NCI-H345 (cell line): ENCODE measurements at regions not wholly inside any gene's neighbourhood (a gene's known extent, or its start where the extent isn't known, plus 50 kb on each side); places are given as distances from the start of the nearest gene placed in this dataset.

Experiments
- DNase-seq: peaks from one replicate; lab custom pipeline; 2025; lab: John Stamatoyannopoulos, UW

DNA sequence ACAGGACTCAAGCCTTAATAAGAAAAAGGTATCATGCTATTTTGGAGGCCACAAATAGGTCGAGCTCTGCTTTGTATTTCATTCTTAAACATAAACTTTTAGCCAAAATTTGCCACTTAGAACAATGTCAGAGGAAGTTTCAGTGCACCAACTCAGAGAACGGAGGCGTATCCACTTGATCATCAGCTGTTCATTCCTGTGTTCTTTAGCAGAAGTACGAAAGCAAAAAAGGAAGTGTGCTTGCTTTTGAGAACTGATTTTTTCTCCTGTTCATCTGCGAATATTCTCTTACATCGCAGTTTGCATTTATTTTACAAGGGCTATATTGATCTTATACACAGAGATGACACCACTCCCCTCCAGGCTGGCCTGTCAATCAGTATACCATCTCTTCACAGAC lies 188.6 kb upstream of the SOX5 start:
- no peak for DNase-seq

DNA sequence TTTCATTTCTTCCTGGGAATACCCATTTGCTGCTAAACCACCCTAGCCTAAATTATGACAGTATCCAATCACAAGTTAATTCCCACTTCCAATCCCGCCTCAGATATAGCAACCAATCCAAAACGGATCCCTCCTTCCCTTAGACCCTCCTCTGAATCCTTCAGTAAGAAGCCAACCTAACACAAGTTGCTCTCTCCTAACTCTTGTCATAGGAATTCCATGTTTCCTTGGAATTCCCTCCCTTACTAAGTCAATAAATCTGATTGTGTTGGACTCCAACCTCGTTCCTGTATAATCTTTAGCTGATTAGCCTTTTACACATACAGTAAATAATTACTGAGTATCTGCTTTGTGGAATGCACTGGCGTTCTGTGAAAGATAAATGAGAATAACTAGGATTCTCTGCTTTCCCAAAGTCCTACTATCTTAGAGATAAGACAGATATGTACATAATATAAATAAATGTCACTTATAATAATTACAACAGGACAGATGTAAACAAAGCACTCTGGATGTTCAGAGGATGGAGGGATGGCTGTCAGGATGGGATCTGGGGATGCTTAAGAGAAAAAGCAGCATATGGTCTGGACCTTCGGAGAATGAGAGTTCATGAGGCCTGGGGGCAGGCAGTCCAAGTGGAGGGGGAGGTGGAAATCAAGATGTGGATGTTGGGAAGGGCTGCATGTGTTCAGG lies 185.8 kb upstream of the SOX5 start:
- no peak for DNase-seq

- DNase-seq: no peak
Observed at GRCh38 chr12:24134092-24134491, 184.6 kb upstream of the SOX5 start.

GRCh38 chr12:24133384-24133783 lies 183.9 kb upstream of the SOX5 start:
- DNase-seq: no peak

DNA sequence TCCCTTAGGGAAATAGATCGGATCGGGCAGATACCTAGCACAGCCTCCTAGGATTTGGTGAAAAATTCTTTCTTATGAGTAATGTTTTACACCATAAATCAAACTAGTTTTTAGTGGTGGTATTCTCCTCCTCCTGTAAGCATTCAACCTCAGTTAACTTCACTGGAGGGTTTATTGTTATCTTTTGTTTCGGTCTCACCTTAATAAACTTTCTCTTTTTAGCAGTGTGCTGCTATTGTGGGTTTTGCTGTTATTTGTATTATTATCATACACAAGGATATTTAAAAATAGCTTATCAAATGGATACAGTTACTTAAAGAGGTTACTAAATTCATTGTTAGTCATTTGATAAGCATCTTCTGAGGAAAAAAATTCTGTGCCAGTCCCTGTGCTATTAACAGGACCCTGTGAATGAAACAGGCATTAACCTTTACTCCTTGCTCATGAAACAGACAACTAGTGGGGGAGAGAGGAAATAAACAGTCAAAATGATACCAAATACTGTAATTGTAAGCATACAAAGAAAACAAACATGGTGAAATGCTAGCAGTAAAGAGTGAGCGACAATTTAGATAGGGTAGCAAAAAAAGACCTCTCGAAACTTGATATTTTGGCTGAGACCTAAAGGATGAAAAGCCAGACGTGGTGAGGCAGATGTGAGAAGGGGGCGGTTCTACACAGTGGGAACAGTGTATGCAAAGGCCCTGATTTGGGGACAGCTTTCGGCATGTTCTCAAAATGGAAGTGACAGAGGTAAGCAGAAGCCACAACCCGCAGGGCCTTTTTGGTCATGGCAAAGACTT lies 178.7 kb upstream of the SOX5 start:
- DNase-seq: no peak

- no peak for DNase-seq
Observed at GRCh38 chr12:24125280-24125679, 175.8 kb upstream of the SOX5 start.

GRCh38 chr12:24121911-24122310 lies 172.4 kb upstream of the SOX5 start:
- DNase-seq: no peak

GRCh38 chr12:24118668-24119067 lies 169.2 kb upstream of the SOX5 start:
- no peak for DNase-seq

DNA sequence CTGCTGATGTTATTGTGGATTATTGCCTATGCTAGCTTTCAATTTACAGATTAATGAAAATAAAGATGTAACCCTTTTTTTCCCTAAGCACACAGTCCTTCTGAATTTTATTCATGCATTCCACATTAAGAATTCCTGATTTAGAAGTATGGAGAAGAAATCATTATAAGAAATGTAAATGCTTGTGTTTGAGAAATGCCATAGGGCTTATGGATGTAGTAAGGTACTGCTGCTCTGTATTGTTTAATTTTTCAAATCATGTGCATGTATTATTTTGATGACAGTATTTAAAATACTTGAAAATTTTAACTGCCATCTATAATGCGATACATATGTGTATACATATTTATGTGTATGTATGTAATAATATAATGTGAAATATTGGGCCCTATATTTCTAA lies 167.1 kb upstream of the SOX5 start:
- no peak for DNase-seq

DNA sequence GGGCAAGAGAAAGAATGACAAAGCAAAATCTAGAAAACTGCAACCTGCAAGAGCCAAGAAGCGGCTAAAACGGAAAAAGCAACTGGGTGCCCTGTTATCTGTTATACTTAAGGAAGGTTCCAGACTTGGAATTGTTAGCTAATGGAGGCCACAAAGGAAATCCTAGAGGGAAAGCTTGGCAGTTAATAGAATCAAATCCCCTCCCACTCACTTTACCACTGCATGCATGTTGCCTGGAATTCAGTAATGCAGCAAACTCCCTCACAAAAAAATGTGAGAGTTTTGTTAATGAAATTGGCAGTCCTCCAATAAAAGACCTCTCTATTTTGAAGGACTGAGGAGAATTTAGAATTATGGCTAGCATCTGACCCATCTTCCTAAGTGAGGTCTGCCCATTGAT lies 164.2 kb upstream of the SOX5 start:
- DNase-seq: no peak

DNA sequence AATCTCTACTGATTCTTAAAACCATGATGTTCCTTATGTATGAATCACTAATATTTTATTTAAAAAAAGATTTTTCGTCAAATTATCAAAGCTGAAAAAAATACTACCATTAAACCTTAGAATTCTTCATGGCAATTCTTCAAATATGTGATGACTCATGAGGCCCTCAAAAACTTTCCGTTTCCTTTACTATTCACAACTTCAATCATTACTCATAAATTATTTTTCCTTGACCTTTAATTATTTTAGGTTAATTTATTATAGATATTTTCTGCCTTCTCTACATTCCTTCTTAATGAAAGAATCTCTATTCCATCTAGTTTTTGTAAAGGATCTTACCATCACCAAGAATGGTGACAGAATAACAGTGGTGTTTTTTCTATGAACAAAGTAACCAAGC lies 162.1 kb upstream of the SOX5 start:
- DNase-seq: no peak

DNA sequence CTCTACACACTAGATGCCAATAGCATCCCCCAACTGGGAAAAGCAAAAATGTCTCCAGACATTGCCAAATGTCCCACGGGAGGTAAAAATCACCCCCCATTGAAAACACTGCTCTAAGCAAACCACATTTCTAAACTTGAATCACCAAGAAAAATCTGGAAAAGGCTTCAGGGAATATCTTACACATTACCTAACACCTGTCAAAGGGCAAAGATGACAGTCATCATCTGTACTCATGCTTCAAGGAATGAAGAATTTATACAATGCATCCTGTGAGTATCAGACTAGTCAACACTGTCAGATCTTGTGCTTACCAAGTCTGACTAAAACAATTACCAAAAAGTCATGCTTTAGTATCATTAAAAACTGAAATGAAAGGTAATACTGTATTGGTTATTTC lies 161.6 kb upstream of the SOX5 start:
- no peak for DNase-seq

GRCh38 chr12:24109381-24110039 lies 160.0 kb upstream of the SOX5 start:
- DNase-seq: no peak

GRCh38 chr12:24102676-24103075 lies 153.2 kb upstream of the SOX5 start:
- DNase-seq: no peak

DNA sequence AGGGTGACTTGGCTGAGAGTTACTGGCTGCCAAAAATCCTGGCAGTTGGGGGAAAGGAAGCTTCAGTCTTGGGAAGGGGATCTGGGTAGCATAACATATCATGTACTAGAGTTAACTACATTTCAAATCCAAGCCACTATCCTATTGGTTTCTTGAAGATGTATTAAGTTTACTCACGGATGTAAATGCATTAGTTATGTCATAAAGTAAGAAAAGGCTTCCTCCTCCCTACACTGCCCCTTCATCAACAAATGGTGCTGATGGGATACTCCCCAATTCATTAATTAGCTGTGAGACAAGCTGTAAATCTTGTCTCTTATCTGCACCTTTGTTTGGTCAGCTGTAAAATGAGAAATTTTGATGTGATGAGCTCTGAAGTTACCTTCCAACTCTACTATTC lies 150.1 kb upstream of the SOX5 start:
- no peak for DNase-seq

- DNase-seq: no peak
Observed at GRCh38 chr12:24095245-24095644, 145.8 kb upstream of the SOX5 start.

DNA sequence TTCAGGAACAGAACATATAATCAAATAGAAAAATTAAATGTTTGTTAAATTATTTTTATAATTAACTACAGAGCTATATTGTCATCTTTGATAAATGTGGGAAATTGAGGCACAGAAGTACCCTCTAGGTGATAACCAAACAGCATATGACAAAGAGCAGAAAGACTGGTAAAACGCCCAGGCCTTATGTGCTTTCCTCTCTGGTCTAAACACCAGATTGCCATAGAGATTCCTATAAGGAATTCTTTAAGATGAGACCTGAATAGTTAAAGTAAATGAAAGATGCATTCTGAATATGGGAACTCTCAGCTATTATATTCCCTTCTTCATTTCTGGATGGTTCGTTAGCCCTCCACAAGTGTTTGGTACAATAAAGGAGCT lies 140.0 kb upstream of the SOX5 start:
- no peak for DNase-seq

DNA sequence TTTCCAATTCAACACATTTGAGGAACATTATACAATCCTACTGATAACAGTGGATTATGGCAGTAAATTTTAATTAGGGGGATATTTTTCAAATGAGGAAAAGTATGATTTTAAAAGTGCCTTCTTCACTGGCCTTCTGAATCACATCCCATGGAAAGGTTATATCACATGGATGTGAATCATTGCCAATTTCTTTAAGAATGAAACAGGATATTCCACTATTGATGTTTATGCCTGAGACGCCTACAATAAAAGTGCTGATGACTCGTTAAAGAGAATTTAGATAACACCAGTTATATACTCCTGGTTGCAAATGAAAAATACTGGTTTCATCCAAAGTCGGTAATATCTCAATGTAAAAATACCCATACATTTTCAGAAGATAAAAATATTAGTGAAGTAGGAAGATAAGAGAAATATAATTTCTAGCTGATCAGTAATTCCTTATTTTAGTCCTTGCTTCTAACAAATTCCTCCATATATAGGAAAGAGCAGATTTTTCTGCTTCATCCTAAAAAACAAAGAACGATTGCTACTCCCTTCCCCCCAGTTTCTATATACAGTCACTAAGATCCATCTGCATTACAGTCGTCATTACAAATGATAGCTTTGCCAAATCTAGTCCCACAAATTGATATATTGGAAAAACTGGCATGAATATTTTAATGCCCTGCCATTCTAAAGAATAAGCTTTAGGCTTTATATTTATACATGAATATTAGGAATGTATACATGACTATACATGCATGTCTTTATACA lies 139.5 kb upstream of the SOX5 start:
- DNase-seq: no peak

DNA sequence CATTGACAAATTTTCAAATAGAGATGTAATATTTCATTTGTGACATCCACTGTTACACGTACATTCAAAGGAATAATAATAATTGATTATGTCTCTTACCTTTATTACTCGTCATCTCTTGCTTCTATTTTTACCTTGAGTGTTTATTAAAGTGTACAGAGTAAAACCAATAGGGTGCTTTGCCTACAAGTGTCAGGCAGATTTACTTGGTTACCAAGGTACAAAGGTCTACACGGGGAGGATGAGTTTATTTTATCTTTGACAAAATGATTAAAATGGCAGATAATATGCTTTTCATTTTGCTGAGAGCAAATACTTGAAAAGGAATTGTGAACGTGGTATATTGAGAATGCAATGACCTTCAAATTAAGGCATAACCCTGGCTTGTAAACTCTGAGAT lies 137.8 kb upstream of the SOX5 start:
- DNase-seq: no peak

- no peak for DNase-seq
Observed at GRCh38 chr12:24084800-24085199, 135.3 kb upstream of the SOX5 start.

- DNase-seq: no peak
Observed at GRCh38 chr12:24083838-24084237, 134.4 kb upstream of the SOX5 start.

DNA sequence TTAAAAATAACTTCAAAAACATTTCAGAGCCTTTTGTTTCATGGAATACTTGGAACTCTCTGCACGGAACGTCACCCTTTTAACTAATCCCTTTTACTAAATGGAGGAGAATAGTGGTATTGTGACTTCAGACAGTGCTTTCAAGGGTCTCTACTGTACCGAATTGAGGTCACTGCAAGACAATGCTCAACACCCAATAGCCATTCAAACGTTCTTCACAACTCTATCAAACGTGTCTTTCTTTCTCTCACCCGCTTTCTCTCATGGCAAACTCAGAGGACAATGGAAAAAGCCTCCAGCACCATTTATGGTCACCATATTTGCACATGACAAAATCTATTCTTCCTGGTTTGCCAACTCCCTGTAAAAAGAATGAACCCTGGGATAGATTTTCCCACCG lies 132.1 kb upstream of the SOX5 start:
- no peak for DNase-seq

- DNase-seq: no peak
Observed at GRCh38 chr12:24081092-24081529, 131.6 kb upstream of the SOX5 start.
